LNCAP (cell line): ENCODE measurements at regions not wholly inside any gene's neighbourhood (a gene's known extent, or its start where the extent isn't known, plus 50 kb on each side); places are given as distances from the start of the nearest gene placed in this dataset.

Experiments
- TF ChIP-seq, protein P1 (sequence below): fragments of 450-650 bp; IDR thresholded peaks from 2 replicates; pipeline ENCODE4 v1.5.1; 2017; ENCODE audit warnings: mild to moderate bottlenecking

GRCh38 chr12:86852451-86852850, 596.3 kb upstream of the MGAT4C start:
- TF ChIP-seq, protein P1, sequence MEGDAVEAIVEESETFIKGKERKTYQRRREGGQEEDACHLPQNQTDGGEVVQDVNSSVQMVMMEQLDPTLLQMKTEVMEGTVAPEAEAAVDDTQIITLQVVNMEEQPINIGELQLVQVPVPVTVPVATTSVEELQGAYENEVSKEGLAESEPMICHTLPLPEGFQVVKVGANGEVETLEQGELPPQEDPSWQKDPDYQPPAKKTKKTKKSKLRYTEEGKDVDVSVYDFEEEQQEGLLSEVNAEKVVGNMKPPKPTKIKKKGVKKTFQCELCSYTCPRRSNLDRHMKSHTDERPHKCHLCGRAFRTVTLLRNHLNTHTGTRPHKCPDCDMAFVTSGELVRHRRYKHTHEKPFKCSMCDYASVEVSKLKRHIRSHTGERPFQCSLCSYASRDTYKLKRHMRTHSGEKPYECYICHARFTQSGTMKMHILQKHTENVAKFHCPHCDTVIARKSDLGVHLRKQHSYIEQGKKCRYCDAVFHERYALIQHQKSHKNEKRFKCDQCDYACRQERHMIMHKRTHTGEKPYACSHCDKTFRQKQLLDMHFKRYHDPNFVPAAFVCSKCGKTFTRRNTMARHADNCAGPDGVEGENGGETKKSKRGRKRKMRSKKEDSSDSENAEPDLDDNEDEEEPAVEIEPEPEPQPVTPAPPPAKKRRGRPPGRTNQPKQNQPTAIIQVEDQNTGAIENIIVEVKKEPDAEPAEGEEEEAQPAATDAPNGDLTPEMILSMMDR, result no peak

DNA sequence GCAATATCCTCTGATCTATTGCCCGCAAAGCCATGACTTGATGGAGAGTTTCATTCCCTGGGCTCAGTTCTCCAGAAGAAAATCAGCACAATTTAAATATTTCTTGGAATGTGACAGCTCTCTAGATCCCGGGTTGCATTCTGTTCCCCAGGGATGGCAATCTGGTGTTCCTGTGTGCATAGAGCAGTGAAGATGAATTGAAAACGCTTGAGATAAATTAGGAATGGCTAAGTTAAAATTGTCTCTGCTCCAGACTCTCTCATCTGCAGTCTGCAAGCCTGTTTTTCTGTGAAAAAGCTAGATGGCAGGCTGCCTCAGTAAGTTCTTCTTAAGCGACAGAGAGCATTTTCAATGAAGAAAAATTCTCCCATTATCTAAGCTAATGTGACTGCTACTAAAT, 582.5 kb upstream of the MGAT4C start:
- TF ChIP-seq, protein P1, result no peak

DNA sequence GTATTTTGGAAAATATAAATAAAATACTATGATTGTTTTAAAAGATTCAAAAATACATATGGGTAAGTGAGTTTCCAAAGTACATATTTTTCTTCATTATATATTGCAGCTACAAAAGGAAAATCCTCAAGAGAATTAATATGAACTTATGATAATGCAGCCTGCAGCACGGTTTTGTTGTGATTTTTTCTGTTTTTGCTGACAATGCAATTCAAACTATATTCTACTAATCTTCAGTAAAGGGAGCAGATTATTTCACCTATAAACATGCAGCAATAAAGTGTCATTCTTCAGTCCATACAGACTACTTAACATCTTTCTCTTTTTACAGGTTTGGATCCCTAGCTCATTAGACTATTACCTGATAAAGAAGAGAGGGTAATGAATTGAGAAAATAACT, 582.1 kb upstream of the MGAT4C start:
- TF ChIP-seq, protein P1, result no peak

GRCh38 chr12:86837246-86837645, 581.1 kb upstream of the MGAT4C start:
- TF ChIP-seq, protein P1, result no peak

- TF ChIP-seq, protein P1, result no peak
These were observed 578.0 kb upstream of the MGAT4C start for GRCh38 chr12:86834217-86834616.

DNA sequence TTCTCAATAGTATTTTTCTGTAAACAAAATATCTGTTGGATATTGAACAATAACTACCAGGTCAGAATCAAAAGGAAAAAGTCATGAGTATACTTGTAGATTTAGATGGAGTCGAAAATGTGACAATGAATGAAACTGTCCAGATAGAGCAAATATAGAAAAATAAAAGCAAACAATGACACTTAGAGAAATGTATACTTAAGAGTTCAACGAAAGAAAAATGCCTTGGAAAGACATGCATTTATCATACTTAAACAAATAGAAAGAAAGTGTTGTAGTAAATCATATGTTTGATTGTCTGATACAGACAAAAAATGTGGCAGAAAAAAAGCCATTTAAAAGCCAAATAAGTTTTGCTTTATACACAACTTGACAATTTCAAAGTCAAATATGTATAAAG, 571.2 kb upstream of the MGAT4C start:
- TF ChIP-seq, protein P1, result no peak

GRCh38 chr12:86826051-86826450, 569.9 kb upstream of the MGAT4C start:
- TF ChIP-seq, protein P1, result no peak

GRCh38 chr12:86801439-86801838, 545.2 kb upstream of the MGAT4C start:
- TF ChIP-seq, protein P1, result no peak
